Activated CD8-positive, alpha-beta memory T cell treated with anti-CD3 and anti-CD28 coated beads, Interleukin-2, amount 10 ng/mL, durations not matched to agents 7 days and 5 days (primary cell): ENCODE measurements at regions not wholly inside any gene's neighbourhood (a gene's known extent, or its start where the extent isn't known, plus 50 kb on each side); places are given as distances from the start of the nearest gene placed in this dataset.

Experiments
- ATAC-seq: fragments of 150-1000 bp; cut with Tn5 transposase; one replicate; pipeline ENCODE4 v1.10.0; 2021; ENCODE audit warnings: moderate library complexity
- CTCF ChIA-PET: fragments of 350-600 bp; sonication (Branson Sonifier 250); formaldehyde crosslinking; loops from one replicate; lab custom pipeline; 2021; ENCODE audit warnings: antibody characterized with exemption; lab: Charles Lee
- DNase-seq: peaks from one replicate; pipeline ENCODE4 v3.0.0-alpha.2; 2020
- H3K27ac Mint-ChIP-seq: one replicate; pipeline ENCODE4 v1.8.0; 2021; ENCODE audit warnings: mild to moderate bottlenecking, mixed read lengths
- H3K27me3 Mint-ChIP-seq: one replicate; pipeline ENCODE4 v1.8.0; 2021; ENCODE audit warnings: mixed read lengths
- H3K36me3 Mint-ChIP-seq: one replicate; pipeline ENCODE4 v1.8.0; 2021; ENCODE audit warnings: mild to moderate bottlenecking, mixed read lengths
- H3K4me1 Mint-ChIP-seq: one replicate; pipeline ENCODE4 v1.8.0; 2021; ENCODE audit warnings: mixed read lengths
- H3K4me3 Mint-ChIP-seq: one replicate; pipeline ENCODE4 v1.8.0; 2021; ENCODE audit warnings: mild to moderate bottlenecking, moderate library complexity, mixed read lengths
- H3K9me3 Mint-ChIP-seq: one replicate; pipeline ENCODE4 v1.8.0; 2022; ENCODE audit warnings: low read depth, mixed read lengths

- CTCF ChIA-PET, result interaction anchor here (1.3 kb wide), 1 partner anchor 7 kb away, joined by 3 read pairs; no protein-coding TSS in a partner anchor
- no peak for ATAC-seq
Measured at GRCh38 chr13:111467111-111467890, 146.9 kb downstream of the TEX29 start.

GRCh38 chr13:111468037-111468959 is 147.9 kb downstream of the TEX29 start:
- Mint-ChIP-seq H3K36me3 (no peaks in the 10 kb centered on the region), H3K4me1 (no peaks in the 10 kb centered on the region), H3K9me3 (no peaks in the 10 kb centered on the region), H3K27me3 (peaks cover 13% of the 10 kb centered on the region), H3K27ac (no peak overlapping the region), H3K4me3 (no peak overlapping the region)
- CTCF ChIA-PET, result no interaction called here
- DNase-seq, result no peak
- no peak for ATAC-seq

More at GRCh38 chr13:111467111-111467890, 146.9 kb downstream of the TEX29 start:
- H3K9me3 Mint-ChIP-seq, result no peaks in the 10 kb centered on the region
- no peaks in the 10 kb centered on the region for H3K4me1 Mint-ChIP-seq
- H3K4me3 Mint-ChIP-seq, result no peak overlapping the region
- H3K36me3 Mint-ChIP-seq, result no peaks in the 10 kb centered on the region
- no peak for DNase-seq
- H3K27me3 Mint-ChIP-seq, result peaks cover 13% of the 10 kb centered on the region
- no peak overlapping the region for H3K27ac Mint-ChIP-seq

- no peaks in the 10 kb centered on the region for H3K9me3 Mint-ChIP-seq
- H3K4me1 Mint-ChIP-seq, result no peaks in the 10 kb centered on the region
- DNase-seq (no peak), ATAC-seq (no peak)
- H3K27me3 Mint-ChIP-seq, result peaks cover 8% of the 10 kb centered on the region
- H3K4me3 Mint-ChIP-seq, result no peak overlapping the region
- H3K27ac Mint-ChIP-seq, result no peak overlapping the region
- CTCF ChIA-PET, result no interaction called here
- H3K36me3 Mint-ChIP-seq, result no peaks in the 10 kb centered on the region
Measured at GRCh38 chr13:111469450-111469849, 149.0 kb downstream of the TEX29 start.

- H3K36me3 Mint-ChIP-seq, result no peaks in the 10 kb centered on the region
- no peak overlapping the region for H3K27ac Mint-ChIP-seq
- H3K4me3 Mint-ChIP-seq, result no peak overlapping the region
- ATAC-seq (no peak), DNase-seq (no peak)
- CTCF ChIA-PET, result no interaction called here
- H3K9me3 Mint-ChIP-seq, result no peaks in the 10 kb centered on the region
- H3K4me1 Mint-ChIP-seq, result no peaks in the 10 kb centered on the region
- peaks cover 8% of the 10 kb centered on the region for H3K27me3 Mint-ChIP-seq
Measured at GRCh38 chr13:111469916-111470506, 149.6 kb downstream of the TEX29 start.

GRCh38 chr13:111470933-111471332 is 150.5 kb downstream of the TEX29 start:
- Mint-ChIP-seq H3K4me1 (no peaks in the 10 kb centered on the region), H3K36me3 (no peaks in the 10 kb centered on the region), H3K9me3 (no peaks in the 10 kb centered on the region), H3K27me3 (peaks cover 5% of the 10 kb centered on the region), H3K4me3 (no peak overlapping the region), H3K27ac (no peak overlapping the region)
- CTCF ChIA-PET, result no interaction called here
- ATAC-seq, result no peak
- DNase-seq, result no peak

GRCh38 chr13:111472083-111472482 is 151.6 kb downstream of the TEX29 start:
- DNase-seq, result no peak
- Mint-ChIP-seq H3K27ac (no peak overlapping the region), H3K27me3 (peaks cover under 1% of the 10 kb centered on the region), H3K9me3 (no peaks in the 10 kb centered on the region), H3K4me1 (no peaks in the 10 kb centered on the region), H3K4me3 (no peak overlapping the region), H3K36me3 (no peaks in the 10 kb centered on the region)
- no peak for ATAC-seq
- CTCF ChIA-PET, result no interaction called here

GRCh38 chr13:111472559-111473460 is 152.4 kb downstream of the TEX29 start:
- no peak for ATAC-seq
- H3K4me3 Mint-ChIP-seq, result no peak overlapping the region
- no peaks in the 10 kb centered on the region for H3K4me1 Mint-ChIP-seq
- H3K9me3 Mint-ChIP-seq, result no peaks in the 10 kb centered on the region
- DNase-seq, result peak; percentile 38
- H3K27ac Mint-ChIP-seq, result no peak overlapping the region
- H3K36me3 Mint-ChIP-seq, result no peaks in the 10 kb centered on the region
- no peaks in the 10 kb centered on the region for H3K27me3 Mint-ChIP-seq
- CTCF ChIA-PET, result no interaction called here

GRCh38 chr13:111474136-111475002 is 153.9 kb downstream of the TEX29 start:
- no peaks in the 10 kb centered on the region for H3K27me3 Mint-ChIP-seq
- no peaks in the 10 kb centered on the region for H3K36me3 Mint-ChIP-seq
- ATAC-seq (no peak), DNase-seq (no peak)
- no peak overlapping the region for H3K27ac Mint-ChIP-seq
- no peaks in the 10 kb centered on the region for H3K4me1 Mint-ChIP-seq
- CTCF ChIA-PET, result interaction anchor here (1.0 to 1.6 kb wide), 3 partner anchors 8 to 1133 kb away, joined by 3 to 9 read pairs (median 3); no protein-coding TSS in a partner anchor
- H3K4me3 Mint-ChIP-seq, result no peak overlapping the region
- no peaks in the 10 kb centered on the region for H3K9me3 Mint-ChIP-seq

- DNase-seq, result no peak
- no peaks in the 10 kb centered on the region for H3K4me1 Mint-ChIP-seq
- H3K9me3 Mint-ChIP-seq, result no peaks in the 10 kb centered on the region
- H3K36me3 Mint-ChIP-seq, result no peaks in the 10 kb centered on the region
- H3K27ac Mint-ChIP-seq, result no peak overlapping the region
- H3K4me3 Mint-ChIP-seq, result no peak overlapping the region
- no peaks in the 10 kb centered on the region for H3K27me3 Mint-ChIP-seq
- CTCF ChIA-PET, result no interaction called here
- no peak for ATAC-seq
Measured at GRCh38 chr13:111475488-111475887, 155.0 kb downstream of the TEX29 start.

- ATAC-seq, result no peak
- no peaks in the 10 kb centered on the region for H3K4me1 Mint-ChIP-seq
- no peaks in the 10 kb centered on the region for H3K27me3 Mint-ChIP-seq
- CTCF ChIA-PET, result no interaction called here
- DNase-seq, result no peak
- no peak overlapping the region for H3K4me3 Mint-ChIP-seq
- H3K36me3 Mint-ChIP-seq, result no peaks in the 10 kb centered on the region
- H3K9me3 Mint-ChIP-seq, result no peaks in the 10 kb centered on the region
- no peak overlapping the region for H3K27ac Mint-ChIP-seq
Measured at GRCh38 chr13:111476197-111476596, 155.8 kb downstream of the TEX29 start.

- ATAC-seq (no peak), DNase-seq (no peak)
- no peaks in the 10 kb centered on the region for H3K9me3 Mint-ChIP-seq
- CTCF ChIA-PET, result no interaction called here
- no peak overlapping the region for H3K4me3 Mint-ChIP-seq
- H3K36me3 Mint-ChIP-seq, result no peaks in the 10 kb centered on the region
- H3K27me3 Mint-ChIP-seq, result no peaks in the 10 kb centered on the region
- H3K27ac Mint-ChIP-seq, result no peak overlapping the region
- H3K4me1 Mint-ChIP-seq, result no peaks in the 10 kb centered on the region
Measured at GRCh38 chr13:111479412-111479811, 159.0 kb downstream of the TEX29 start.

GRCh38 chr13:111480503-111480902 is 160.1 kb downstream of the TEX29 start:
- ATAC-seq (no peak), DNase-seq (no peak)
- Mint-ChIP-seq H3K27me3 (no peaks in the 10 kb centered on the region), H3K27ac (no peak overlapping the region), H3K36me3 (no peaks in the 10 kb centered on the region), H3K9me3 (no peaks in the 10 kb centered on the region), H3K4me3 (no peak overlapping the region), H3K4me1 (no peaks in the 10 kb centered on the region)
- CTCF ChIA-PET, result no interaction called here
